ENCODE measurements at regions not wholly inside any gene's neighbourhood (a gene's known extent, or its start where the extent isn't known, plus 50 kb on each side); places are given as distances from the start of the nearest gene placed in this dataset.
A peak's percentile ranks its signal among the peaks of the same experiment; 100 is the strongest.

DNA sequence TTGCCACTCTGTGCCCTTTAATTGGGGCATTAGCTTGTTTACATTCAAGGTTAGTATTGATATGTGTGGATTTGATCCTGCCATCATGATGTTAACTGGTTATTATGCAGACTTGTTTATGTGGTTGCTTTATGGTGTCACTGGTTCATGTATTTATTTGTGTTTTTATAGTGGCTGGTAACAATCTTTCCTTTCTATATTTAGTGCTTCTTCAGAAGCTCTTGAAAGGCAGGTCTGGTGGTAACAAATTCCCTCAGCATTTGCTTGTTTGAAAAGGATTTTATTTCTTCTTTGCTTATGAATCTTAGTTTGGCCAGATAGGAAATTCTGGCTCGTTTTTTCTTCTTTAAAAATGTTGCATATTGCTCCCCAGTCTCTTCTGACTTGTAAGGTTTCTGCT lies 215.4 kb downstream of the ZC3H11B start:
- DNase-seq: no peak

DNA sequence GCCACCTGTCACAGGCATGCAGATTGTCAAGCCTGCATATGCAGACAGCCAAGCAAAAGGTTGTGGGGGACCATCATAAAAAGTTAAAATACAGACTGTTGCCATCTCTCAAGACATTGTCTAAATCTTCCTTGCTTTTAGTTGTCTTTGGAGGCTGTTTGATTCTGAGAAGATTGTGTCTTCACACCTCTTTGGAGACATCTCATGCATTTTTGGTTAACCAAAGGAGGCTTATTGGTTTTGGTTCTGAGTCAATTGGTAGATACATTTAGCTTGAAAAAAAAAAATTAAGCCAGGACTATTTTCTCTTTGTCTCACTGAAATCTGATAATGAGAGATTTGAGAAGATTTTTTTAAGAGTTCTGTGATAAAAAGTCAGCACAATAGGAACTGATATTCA lies 217.6 kb downstream of the LYPLAL1 start:
- no peak for DNase-seq

DNA sequence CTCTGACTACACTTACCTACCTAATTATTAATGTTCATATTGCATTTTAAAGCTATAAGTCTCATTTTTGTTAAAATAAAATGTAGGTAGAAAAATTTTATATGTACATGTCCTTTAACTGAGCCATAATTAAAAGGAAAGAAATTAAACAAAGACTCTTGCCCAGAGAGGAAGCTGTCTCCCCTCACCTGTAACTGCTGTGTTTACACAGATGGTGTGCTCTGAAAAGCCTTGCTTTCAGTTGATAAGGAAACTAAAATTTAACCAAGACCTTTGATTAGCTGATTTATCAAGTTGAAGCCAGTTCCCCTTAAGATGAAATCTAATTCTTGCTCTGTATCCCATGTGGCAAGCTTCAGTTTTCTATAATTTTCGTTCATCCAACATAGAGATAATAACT lies 213.5 kb downstream of the LYPLAL1 start:
- no peak for DNase-seq

DNA sequence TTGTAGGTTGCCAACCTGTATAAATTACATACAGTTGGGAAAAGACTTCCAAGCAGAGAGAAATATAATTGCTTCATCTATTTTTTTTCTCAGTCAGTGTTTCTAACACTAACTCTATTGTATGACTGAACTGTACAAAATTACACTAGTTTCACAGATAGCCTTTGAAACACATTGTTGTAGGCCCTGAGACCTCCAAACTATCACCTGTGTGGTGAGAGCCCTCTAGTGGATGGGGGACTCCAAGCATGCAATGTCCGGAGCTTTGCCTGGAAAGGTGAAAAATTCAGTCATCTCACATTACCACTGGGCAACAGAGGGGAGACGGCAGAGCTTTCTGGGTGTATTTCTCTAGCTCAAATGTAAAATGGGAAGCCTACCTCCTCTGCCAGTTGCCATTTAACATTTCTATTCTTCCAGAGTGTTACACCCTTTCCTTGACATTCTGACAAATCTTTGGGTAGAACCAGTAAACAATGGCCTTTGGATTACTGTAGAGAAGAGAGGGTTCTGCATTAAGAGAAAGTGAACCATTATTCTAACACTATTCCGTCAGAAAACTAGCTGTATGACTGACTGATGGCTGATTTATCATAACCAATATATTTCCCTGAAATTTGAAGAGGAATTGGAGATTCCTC lies 212.2 kb downstream of the LYPLAL1 start:
- DNase-seq: peak; percentile 31

DNA sequence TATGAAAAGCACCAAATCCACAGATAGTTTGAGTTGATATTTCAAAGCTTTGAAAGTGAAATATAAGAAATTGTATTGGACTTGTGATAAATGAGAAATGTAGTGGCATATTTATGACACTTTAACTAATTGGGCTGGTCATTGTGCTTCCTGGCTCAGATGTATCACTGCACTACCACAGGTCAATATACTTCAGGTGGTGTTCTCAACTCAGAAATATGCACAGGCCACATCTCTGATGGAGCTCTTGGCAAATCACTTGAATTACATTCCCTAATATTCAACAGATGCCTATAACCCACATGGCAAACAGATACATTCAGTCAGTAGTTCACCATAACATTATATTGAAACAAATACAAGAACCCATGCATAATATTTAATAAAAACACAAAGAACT lies 209.6 kb downstream of the LYPLAL1 start:
- DNase-seq: no peak

DNA sequence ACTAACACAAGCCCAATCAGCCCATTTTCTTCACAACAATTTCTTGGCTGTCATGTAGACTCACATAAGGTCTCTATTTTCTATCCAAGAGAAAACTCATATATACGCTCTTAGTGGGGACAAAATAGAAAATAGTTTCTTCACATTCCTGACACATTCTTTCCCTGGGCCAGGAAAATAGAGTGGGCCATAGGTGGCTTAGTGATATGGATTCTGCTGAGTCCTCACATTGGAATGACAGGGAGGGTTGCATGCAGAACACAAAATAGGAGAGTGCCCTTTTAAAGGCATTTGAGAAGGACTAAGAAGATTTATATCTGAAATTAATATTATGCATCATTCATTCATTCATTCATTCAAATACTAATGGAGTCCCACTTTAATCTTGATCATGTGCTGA lies 207.7 kb downstream of the LYPLAL1 start:
- no peak for DNase-seq

DNA sequence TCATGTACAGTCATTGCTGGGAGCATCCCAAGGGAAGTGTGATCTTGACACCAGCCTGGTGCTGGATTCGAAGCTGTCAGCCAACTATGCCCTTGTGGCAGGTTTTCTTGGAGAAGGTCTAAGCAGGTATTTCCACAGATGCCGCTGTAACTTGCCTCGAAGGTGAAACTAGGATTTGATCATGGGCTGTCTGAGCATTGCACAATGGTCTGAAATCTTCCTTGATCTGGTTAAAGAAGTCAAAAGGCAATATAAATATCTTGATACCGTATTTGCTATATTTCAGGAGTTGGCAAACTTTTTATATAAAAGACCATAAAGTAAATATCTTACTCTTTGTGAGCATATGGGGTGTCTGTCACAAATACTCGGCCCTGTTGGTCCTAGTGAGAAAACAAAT lies 206.8 kb downstream of the LYPLAL1 start:
- DNase-seq: no peak

DNA sequence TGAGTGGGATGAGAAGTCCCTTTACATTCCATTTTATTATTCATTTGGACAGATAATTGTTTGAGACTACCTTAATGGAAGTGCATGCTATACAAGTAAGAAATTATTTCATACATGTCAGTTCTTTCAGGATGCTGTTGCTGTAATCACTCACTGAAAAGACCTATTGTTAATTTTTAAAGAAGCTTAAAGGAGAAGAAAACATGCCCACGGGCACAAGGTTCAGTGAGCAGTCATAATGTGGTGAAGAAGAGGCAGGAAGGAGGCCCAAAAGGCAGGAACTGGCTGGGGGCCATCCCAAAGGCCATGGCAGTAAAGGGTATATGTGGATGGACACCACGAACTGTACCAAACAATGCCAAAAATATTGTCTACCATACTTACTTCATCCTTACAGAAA lies 206.0 kb downstream of the LYPLAL1 start:
- DNase-seq: no peak

DNA sequence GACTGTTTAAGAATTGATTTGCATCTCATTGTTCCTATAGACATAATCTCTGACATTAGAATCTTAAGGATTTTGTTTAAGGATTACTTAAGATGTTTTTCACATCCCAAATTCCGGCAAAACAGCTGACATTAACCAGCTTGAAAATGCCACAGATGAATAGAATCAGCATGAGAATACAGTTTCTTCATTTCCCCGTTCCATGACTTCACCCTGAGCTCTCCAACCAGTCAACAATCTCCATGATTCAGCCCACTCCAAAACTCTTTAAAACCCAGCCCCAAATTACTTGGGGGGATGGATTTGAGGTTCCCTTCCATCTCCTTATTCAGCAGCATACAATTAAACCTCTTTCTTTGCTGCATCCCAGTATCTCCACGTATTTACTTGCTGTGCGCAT lies 201.0 kb downstream of the LYPLAL1 start:
- DNase-seq: no peak

DNA sequence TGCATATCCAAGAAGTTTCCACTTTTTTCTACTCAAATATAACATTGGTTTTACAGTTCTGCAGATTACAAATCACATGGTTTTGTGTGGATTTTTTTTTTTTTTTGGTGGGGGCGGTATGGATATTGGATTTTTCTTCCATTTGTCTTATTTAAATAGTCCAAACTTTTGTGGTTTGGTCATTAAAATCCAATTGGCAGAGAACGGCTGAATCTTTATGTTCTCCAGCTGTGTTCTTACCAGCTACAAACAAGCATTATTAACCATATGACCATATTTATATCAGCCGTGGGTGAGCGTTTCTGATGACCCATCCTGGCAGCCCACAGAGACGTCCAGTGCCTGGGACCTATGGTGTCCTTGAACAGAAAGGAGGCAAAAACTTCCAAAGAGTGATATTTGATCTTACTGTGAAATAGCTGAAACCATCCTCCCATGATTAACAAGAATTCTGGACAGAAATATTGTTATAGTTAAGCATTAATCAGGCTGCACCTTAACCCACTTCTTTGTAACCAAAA lies 200.4 kb downstream of the LYPLAL1 start:
- no peak for DNase-seq

DNA sequence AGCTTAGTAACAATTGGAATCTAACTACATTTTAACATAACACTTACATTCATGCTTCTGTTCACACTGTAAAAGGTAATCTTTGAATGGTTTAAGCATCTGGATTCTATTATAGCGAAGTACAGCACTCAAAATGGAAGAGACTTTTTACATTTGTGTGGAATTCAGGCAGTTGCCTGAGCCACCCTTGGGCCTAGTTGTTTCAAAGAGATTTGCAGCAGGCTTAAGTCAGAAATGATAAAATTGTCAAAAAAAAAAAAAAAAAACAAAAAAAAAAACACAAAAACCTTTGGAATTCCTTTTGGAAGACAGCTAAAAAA lies 199.9 kb downstream of the LYPLAL1 start:
- no peak for DNase-seq

DNA sequence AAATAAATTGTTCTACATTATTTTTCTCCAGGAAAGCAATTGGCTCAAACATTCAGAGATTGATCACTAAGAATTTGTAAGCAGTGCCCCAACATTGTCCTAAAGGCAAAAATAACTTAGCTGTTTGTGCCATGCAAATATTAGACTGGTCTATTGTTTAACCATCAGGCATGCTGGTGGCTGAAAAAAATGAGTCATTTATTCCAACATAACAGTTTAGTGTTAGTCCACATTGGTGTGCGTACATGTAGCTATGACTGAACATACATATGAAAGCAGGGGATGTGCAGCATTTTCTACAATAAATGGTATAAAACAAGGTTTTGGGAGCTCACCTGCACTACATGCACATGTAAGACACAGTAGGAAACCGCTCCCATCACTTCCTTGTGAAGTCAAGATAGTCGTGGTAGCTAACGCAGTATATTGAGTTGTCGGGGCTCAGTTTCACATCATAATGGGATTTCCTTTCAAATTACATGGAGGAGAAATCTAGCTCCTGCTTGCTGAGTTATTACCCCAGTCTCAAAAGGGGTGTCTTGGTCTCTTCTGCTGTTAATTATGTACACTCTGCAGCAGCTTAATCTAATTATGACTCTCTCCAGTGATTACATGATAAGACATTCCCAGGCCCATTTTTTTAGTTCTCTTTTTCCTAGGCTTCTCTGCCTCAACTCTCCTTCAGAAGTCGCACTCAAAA lies 199.4 kb downstream of the LYPLAL1 start:
- no peak for DNase-seq

DNA sequence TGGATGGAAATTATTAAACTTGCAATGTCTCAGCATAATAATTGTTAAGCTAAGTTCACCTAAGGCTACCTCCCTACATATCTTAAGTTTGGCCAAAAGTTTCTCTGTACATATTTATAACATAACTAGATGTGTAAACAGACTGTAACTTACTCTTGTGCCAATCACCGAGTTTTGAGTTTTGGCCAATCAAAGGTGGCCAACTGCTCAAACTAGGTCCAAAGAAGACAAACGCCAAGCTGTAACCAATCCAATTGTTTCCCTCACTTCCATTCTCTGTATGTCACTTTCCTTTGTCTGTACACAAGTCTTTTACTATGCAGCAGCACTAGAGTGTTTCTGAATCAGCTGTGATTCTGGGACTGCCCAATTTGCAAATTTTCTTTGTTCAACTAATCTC lies 197.8 kb downstream of the LYPLAL1 start:
- DNase-seq: no peak

DNA sequence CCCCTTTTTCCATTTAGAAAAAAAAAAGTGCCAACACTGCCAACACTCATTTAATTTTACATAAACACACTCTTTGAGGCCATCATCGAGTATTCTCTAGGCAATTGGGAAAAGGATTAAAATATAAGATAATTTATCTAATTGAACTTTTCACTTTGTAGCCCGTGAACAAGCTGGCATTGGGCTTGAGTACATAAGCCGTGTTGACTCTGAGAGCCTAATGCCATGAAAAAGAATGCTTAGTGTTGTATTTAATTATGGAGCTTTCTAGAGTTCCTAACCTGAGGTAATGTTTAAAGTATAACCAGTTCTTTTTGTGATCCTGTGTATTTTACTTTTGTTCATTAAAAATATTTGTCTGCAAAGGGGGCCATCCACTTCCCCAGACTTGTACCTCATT lies 193.8 kb downstream of the LYPLAL1 start:
- no peak for DNase-seq

DNA sequence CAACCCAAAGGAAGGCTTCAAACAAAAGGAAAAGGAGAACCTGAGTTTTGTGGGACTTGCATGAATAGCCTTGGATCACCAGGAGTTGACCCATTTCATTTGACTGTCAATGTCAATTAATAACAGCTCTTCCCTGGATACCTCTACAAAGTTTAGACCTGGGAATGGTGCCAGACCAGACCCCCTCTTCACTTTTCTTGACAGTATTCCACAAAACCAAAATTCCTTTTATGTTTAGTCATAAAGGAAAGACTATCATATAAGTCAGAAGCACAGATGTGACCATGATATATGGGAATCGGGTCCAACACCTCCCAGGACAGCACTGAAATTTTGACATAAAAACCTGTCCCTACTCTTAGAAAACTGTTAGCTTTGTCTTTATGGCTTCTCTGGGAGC lies 191.8 kb downstream of the LYPLAL1 start:
- DNase-seq: no peak

DNA sequence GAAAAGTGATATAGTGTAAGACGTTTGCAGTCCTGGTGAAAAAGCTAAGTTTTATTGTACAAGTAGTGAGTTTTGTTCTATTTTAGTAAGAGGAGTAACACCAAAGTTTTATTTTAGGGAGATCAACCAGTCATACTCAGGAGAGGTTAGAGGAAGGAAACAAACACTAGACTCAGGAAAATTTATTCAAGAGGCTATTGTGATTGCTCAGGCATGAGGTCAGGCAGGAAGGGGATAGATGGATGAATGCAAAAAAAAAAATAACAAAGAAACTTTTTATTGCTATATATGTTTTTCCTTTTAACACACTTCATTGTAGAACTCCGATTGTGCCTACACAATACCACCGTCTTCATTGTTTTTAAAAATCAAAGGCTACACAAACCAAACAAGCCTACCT lies 189.0 kb downstream of the LYPLAL1 start:
- DNase-seq: no peak

DNA sequence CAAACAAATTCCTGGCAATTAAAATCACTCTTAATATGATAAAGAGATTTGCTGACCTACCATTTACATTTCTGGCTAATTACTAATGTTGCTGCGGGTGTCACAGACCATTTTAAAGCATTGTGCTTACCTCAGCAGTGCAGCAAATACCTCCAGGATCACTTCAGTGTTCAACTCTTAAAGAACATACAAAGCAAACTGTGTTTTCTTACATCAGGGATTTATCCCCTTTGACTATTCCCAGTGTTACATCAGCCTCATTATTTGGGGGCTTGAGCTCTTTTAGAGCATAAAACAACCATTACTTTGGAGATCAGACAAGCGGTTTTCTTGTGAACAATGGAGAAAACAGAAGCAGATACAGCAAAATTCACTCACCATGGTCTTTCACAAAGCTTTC lies 185.4 kb downstream of the LYPLAL1 start:
- DNase-seq: no peak

DNA sequence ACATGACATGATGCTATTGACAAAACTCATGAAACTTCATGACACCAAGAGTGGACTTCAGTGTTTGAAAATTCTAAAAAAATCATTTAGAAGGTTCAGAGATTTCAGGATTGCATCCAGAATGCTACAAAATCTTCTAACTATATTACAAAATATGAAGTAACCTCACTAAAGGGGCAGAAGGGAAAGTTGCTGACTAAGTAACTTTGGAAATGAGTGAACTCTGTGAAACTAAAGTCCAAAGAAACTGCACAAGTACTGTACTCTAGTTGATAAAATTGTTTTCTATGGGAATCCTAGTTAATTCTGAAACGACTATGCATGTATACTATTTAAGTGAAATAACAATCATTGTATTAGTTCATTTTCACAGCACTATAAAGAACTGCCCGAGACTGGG lies 184.4 kb downstream of the LYPLAL1 start:
- no peak for DNase-seq

DNA sequence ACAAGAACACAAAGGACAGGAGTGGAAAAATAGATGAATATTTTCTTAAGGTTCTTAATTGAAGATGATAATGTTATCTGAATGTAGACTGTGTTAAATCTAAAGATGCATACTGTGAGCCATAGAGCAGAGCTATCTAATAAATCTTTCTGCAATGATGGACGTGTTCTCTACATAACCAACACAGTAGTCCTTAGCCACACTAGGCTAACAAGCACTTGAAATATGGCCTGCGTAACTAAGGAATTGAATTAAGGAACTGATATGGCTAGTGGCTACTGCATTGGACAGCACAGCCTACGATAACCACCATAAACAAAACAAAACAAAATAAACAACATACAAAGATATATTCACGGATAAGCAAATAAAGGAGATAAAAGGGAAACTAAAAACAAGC lies 181.3 kb downstream of the LYPLAL1 start:
- DNase-seq: no peak

DNA sequence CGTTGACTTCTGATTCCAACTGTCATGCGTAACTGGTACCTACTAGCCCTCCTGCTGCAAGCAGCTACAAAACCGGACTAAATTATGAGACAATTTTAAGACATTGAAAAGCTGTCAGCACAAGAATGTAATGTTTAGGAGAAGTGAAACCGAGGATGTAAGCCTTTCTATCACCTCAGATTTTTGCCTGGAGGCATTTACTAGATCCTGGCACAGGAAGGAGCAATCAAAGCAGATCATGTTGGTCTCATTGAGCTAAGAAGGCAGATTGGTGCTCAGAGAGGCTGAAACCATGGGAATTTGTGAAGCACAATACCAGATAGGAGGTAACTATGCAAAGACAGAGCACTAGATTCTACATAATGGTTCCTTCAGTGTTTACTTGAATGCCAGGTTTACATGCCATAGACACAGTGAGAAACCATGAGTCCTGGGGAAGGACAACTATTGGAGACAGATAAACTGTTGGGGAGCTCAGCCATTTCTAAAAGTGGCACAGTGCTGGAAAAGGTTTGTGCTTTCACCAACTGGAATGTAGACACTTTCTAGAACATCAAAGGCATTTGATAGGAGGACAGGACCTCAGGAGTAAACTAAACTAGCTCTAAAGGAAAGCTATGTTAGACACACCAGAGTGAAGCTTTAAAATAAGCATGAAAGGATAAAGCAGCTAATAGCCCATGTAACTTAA lies 179.4 kb downstream of the LYPLAL1 start:
- DNase-seq: no peak

DNA sequence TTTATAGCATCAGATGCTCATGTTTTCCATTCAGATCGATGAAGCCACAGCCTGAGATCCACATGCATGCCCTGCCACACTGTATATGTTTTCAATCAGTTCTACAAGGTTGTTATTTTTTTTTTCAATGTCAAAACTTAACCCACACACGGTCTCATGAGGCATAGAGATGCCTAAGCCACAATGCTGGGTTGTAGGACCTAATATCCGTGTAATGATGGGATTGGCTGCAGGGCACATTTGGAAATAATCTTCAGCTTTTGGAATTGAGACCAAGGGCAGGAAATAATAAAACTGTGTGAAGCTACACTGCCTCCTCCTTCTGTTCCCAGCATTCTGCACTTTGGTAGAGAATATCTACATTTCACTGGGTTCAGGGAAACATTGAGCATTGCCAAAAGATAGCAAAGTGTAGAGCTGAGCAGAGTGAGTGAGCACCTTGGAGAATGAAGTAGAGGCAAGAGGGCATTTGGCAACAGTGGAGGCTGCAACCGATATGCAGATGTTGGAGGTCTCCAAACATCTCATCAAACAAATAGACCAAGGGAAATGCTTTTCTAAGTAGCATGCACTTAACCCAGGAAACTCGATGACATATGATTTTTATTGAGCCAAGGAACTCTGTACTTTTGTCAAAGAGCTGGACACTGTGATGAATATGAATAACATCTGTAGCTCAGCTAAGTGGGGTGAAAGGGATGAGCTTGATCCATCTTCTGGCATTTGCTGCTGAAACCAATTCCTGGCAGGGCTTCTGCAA lies 176.7 kb downstream of the LYPLAL1 start:
- no peak for DNase-seq

DNA sequence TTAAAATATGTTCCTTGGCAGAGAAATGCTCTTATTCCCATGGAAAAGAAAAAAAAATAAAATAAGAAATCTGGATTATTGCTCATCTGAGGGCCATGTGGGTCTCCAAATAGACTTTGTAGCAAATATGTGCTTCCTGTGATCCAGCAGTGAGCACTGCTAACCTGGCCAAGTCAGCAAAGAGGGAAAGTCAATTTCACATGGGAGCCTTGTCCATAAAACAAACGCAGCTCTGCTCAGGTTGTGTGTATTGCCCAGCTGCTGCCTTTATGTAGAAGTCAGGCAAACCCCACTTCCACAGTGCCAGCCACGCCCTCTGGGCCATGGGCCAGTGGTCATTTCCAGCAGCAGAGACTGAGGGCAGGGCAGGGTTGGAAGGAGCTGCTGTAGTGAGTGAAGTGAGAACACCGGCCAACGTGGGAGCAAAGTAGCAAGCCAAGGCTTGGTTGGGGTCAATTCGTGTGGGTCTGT lies 174.3 kb downstream of the LYPLAL1 start:
- DNase-seq: no peak

DNA sequence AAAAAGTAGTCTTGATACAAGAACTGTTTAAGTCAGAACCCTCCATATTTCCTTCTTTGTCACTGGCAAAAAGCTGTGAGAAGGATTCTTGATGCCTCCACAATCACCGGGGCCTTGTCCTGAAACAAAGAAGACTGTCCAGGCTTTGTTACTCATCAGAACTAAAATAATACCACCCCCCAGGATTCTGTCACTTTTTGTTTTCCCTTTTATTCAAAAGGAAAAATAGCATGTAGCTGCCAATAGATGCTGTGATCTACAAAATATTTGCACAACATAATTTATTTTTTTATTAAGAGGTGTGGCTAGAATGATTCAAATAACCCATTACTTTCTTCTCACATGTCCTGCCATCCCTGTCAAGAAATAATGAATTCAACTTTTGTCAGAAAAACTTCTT lies 173.7 kb downstream of the LYPLAL1 start:
- no peak for DNase-seq

DNA sequence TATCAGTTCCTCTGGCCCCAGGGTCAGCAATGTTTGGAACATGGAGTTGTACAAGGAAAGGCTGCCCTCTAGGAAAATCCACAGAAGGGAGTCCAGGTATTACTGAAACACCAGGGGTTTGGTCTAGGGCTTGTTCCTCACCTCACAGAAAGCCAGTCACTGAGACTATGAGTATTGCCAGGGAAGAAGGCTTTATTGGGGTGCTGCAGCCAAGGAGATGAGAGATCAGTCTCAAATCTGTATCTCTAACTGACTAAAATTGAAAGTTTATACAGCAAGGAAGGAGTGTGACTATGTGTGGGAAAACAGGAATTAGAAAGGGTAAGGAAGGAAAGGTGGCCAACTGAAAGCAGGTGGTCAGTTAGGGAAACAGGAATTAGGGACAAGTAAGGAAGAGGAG lies 172.3 kb downstream of the LYPLAL1 start:
- no peak for DNase-seq
